Transverse colon (tissue), 4 donors: ENCODE measurements at regions not wholly inside any gene's neighbourhood (a gene's known extent, or its start where the extent isn't known, plus 50 kb on each side); places are given as distances from the start of the nearest gene placed in this dataset.

Source experiments
- CTCF ChIP-seq, 5 experiments: fragments of 200-600 bp in 3 of 5; fragments of 450-650 bp in 2 of 5; sonication (generic) in 3 of 5; IDR thresholded peaks; 1 replicate in 2 of 5; 2 replicates in 3 of 5; pipeline ENCODE4 v1.5.1; 2016 to 2017; ENCODE audit warnings: antibody characterized with exemption in 5 of 5, inconsistent platforms in 3 of 5, mild to moderate bottlenecking in 2 of 5, moderate library complexity in 1 of 5
- EP300 ChIP-seq: sonication (generic); formaldehyde crosslinking; IDR thresholded peaks from one replicate; pipeline ENCODE4 v1.6.1; 2017; ENCODE audit warnings: antibody characterized with exemption, low read depth
- POLR2A ChIP-seq: fragments of 450-650 bp; IDR thresholded peaks from one replicate; pipeline ENCODE4 v1.6.1; 2016; ENCODE audit warnings: antibody characterized with exemption, mild to moderate bottlenecking, moderate library complexity
- POLR2AphosphoS5 ChIP-seq, 3 donors: sonication (generic); formaldehyde crosslinking; IDR thresholded peaks; one replicate each; pipeline ENCODE4 v1.6.1; 2016; ENCODE audit warnings: antibody characterized with exemption in 3 of 3

- TF ChIP-seq EP300, result no peak
- no peak for TF ChIP-seq POLR2A
- TF ChIP-seq CTCF (IDR thresholded peaks at IDR 0.05), result no peak
- TF ChIP-seq POLR2AphosphoS5 (IDR thresholded peaks at IDR 0.05), result no peak
Measured at GRCh38 chr1:79375352-79375751, 368.8 kb upstream of the ADGRL4 start.
